Mucosa of rectum (tissue), 2 donors: ENCODE measurements at regions not wholly inside any gene's neighbourhood (a gene's known extent, or its start where the extent isn't known, plus 50 kb on each side); places are given as distances from the start of the nearest gene placed in this dataset.

Experiments used
- H3K27ac ChIP-seq, 2 donors: one replicate each; pipeline ENCODE4 v1.7.0; 2013; ENCODE audit warnings: inconsistent platforms in 2 of 2, low read depth in 2 of 2, low read length in 2 of 2
- H3K27me3 ChIP-seq, 2 donors: one replicate each; pipeline ENCODE4 v1.7.0; 2013; ENCODE audit warnings: low read length in 2 of 2; ENCODE audit not compliant: control insufficient read depth in 2 of 2, insufficient read depth in 2 of 2
- H3K36me3 ChIP-seq, 2 donors: one replicate each; pipeline ENCODE4 v1.7.0; 2013; ENCODE audit warnings: low read length in 2 of 2; ENCODE audit not compliant: control insufficient read depth in 2 of 2, insufficient read depth in 2 of 2
- H3K4me1 ChIP-seq, 2 donors: one replicate each; pipeline ENCODE4 v1.7.0; 2013; ENCODE audit warnings: low read length in 2 of 2, mild to moderate bottlenecking in 1 of 2; ENCODE audit not compliant: control insufficient read depth in 2 of 2, insufficient read depth in 2 of 2
- H3K4me3 ChIP-seq, 2 donors: one replicate each; pipeline ENCODE4 v1.7.0; 2013; ENCODE audit warnings: low read length in 2 of 2
- H3K9ac ChIP-seq, 2 donors: one replicate each; pipeline ENCODE4 v1.7.0; 2013; ENCODE audit warnings: low read length in 2 of 2, low read depth in 1 of 2, mild to moderate bottlenecking in 1 of 2
- H3K9me3 ChIP-seq, 2 donors: one replicate each; pipeline ENCODE4 v1.7.0; 2013; ENCODE audit warnings: low read length in 2 of 2; ENCODE audit not compliant: control insufficient read depth in 2 of 2
- donor health status: healthy.
- donor health status: Normal muscosa, but diverticular disease.

GRCh38 chr10:2674451-2674850, 392.9 kb upstream of the PFKP start:
- Histone ChIP-seq H3K9ac (no peak overlapping the region), H3K27ac (no peak overlapping the region), H3K36me3 (no peaks in the 10 kb centered on the region), H3K4me1 (no peaks in the 10 kb centered on the region), H3K27me3 (no peaks in the 10 kb centered on the region), H3K9me3 (no peaks in the 10 kb centered on the region), H3K4me3 (no peak overlapping the region)

- Histone ChIP-seq H3K27me3 (no peaks in the 10 kb centered on the region), H3K4me3 (no peak overlapping the region), H3K9me3 (no peaks in the 10 kb centered on the region), H3K36me3 (no peaks in the 10 kb centered on the region), H3K27ac (no peak overlapping the region), H3K4me1 (no peaks in the 10 kb centered on the region), H3K9ac (no peak overlapping the region)
Measured at GRCh38 chr10:2670864-2671263, 396.5 kb upstream of the PFKP start.

GRCh38 chr10:2665772-2666171, 401.6 kb upstream of the PFKP start:
- Histone ChIP-seq H3K4me3 (no peak overlapping the region), H3K27me3 (no peaks in the 10 kb centered on the region), H3K27ac (no peak overlapping the region), H3K9me3 (peaks cover 2 to 4% of the 10 kb centered on the region in 2 donors), H3K36me3 (no peaks in the 10 kb centered on the region), H3K4me1 (no peaks in the 10 kb centered on the region), H3K9ac (no peak overlapping the region)

GRCh38 chr10:2660276-2660675, 407.1 kb upstream of the PFKP start:
- H3K27me3 ChIP-seq, result no peaks in the 10 kb centered on the region
- no peak overlapping the region for H3K9ac ChIP-seq
- no peak overlapping the region for H3K4me3 ChIP-seq
- no peaks in the 10 kb centered on the region for H3K36me3 ChIP-seq
- H3K4me1 ChIP-seq, result no peaks in the 10 kb centered on the region
- peaks cover 2 to 9% of the 10 kb centered on the region in 2 donors for H3K9me3 ChIP-seq
- H3K27ac ChIP-seq, result no peak overlapping the region

- Histone ChIP-seq H3K9ac (no peak overlapping the region), H3K36me3 (no peaks in the 10 kb centered on the region), H3K27me3 (no peaks in the 10 kb centered on the region), H3K4me1 (no peaks in the 10 kb centered on the region), H3K27ac (no peak overlapping the region), H3K4me3 (no peak overlapping the region), H3K9me3 (peaks cover 2 to 8% of the 10 kb centered on the region in 2 donors)
Measured at GRCh38 chr10:2659660-2660209, 407.6 kb upstream of the PFKP start.

GRCh38 chr10:2658780-2659179, 408.6 kb upstream of the PFKP start:
- no peak overlapping the region for H3K9ac ChIP-seq
- peaks cover 2 to 5% of the 10 kb centered on the region in 2 donors for H3K9me3 ChIP-seq
- H3K4me3 ChIP-seq, result no peak overlapping the region
- H3K4me1 ChIP-seq, result no peaks in the 10 kb centered on the region
- no peak overlapping the region for H3K27ac ChIP-seq
- no peaks in the 10 kb centered on the region for H3K27me3 ChIP-seq
- no peaks in the 10 kb centered on the region for H3K36me3 ChIP-seq

- no peak overlapping the region for H3K9ac ChIP-seq
- H3K4me1 ChIP-seq, result no peaks in the 10 kb centered on the region
- H3K36me3 ChIP-seq, result no peaks in the 10 kb centered on the region
- no peak overlapping the region for H3K4me3 ChIP-seq
- H3K27ac ChIP-seq, result no peak overlapping the region
- peaks cover 0 to 2% of the 10 kb centered on the region in 2 donors for H3K9me3 ChIP-seq
- H3K27me3 ChIP-seq, result no peaks in the 10 kb centered on the region
Measured at GRCh38 chr10:2650328-2650727, 417.0 kb upstream of the PFKP start.

GRCh38 chr10:2641028-2641427, 426.3 kb upstream of the PFKP start:
- H3K27ac ChIP-seq, result no peak overlapping the region

GRCh38 chr10:2633630-2634029, 433.7 kb upstream of the PFKP start:
- H3K36me3 ChIP-seq, result no peaks in the 10 kb centered on the region
- no peaks in the 10 kb centered on the region for H3K4me1 ChIP-seq
- no peak overlapping the region for H3K4me3 ChIP-seq
- H3K9ac ChIP-seq, result no peak overlapping the region
- no peaks in the 10 kb centered on the region for H3K27me3 ChIP-seq
- peaks cover 0 to 7% of the 10 kb centered on the region in 2 donors for H3K9me3 ChIP-seq
- no peak overlapping the region for H3K27ac ChIP-seq

More at GRCh38 chr10:2641028-2641427, 426.3 kb upstream of the PFKP start:
- no peaks in the 10 kb centered on the region for H3K27me3 ChIP-seq
- no peaks in the 10 kb centered on the region for H3K36me3 ChIP-seq
- H3K4me3 ChIP-seq, result no peak overlapping the region
- H3K4me1 ChIP-seq, result no peaks in the 10 kb centered on the region
- no peak overlapping the region for H3K9ac ChIP-seq
- peaks cover 0 to 6% of the 10 kb centered on the region in 2 donors for H3K9me3 ChIP-seq

- no peaks in the 10 kb centered on the region for H3K36me3 ChIP-seq
- H3K27me3 ChIP-seq, result no peaks in the 10 kb centered on the region
- no peak overlapping the region for H3K9ac ChIP-seq
- H3K27ac ChIP-seq, result no peak overlapping the region
- H3K4me3 ChIP-seq, result no peak overlapping the region
- peaks cover 0 to 2% of the 10 kb centered on the region in 2 donors for H3K9me3 ChIP-seq
- no peaks in the 10 kb centered on the region for H3K4me1 ChIP-seq
Measured at GRCh38 chr10:2631557-2632205, 435.7 kb upstream of the PFKP start.
